ENCODE measurements at regions not wholly inside any gene's neighbourhood (a gene's known extent, or its start where the extent isn't known, plus 50 kb on each side); places are given as distances from the start of the nearest gene placed in this dataset.

DNA sequence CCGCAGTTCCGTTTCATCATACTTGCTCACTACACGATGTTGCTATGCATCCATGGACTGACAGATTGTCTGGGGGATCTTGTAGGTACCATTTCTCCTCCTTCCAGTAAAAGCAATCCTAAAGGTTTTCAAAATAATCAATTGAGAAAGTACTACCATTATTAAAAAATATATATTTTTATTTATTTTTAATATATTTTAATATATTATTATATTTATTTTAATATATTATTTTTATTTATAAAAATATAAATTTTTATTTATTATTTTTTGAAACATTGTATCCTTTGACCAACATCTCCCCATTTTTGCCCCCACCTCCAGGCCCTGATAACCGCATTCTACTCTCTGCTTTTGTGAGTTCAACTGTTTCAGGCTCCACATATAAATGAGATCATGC lies 237.6 kb upstream of the IRX4 start:
- TF ChIP-seq, protein P1, sequence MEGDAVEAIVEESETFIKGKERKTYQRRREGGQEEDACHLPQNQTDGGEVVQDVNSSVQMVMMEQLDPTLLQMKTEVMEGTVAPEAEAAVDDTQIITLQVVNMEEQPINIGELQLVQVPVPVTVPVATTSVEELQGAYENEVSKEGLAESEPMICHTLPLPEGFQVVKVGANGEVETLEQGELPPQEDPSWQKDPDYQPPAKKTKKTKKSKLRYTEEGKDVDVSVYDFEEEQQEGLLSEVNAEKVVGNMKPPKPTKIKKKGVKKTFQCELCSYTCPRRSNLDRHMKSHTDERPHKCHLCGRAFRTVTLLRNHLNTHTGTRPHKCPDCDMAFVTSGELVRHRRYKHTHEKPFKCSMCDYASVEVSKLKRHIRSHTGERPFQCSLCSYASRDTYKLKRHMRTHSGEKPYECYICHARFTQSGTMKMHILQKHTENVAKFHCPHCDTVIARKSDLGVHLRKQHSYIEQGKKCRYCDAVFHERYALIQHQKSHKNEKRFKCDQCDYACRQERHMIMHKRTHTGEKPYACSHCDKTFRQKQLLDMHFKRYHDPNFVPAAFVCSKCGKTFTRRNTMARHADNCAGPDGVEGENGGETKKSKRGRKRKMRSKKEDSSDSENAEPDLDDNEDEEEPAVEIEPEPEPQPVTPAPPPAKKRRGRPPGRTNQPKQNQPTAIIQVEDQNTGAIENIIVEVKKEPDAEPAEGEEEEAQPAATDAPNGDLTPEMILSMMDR (IDR thresholded peaks at IDR 0.05), result no peak
- TF ChIP-seq EZH2phosphoT487 (IDR thresholded peaks at IDR 0.05), result no peak

Data from neural progenitor cell (in vitro differentiated cells).